ENCODE measurements at regions not wholly inside any gene's neighbourhood (a gene's known extent, or its start where the extent isn't known, plus 50 kb on each side); places are given as distances from the start of the nearest gene placed in this dataset.

DNA sequence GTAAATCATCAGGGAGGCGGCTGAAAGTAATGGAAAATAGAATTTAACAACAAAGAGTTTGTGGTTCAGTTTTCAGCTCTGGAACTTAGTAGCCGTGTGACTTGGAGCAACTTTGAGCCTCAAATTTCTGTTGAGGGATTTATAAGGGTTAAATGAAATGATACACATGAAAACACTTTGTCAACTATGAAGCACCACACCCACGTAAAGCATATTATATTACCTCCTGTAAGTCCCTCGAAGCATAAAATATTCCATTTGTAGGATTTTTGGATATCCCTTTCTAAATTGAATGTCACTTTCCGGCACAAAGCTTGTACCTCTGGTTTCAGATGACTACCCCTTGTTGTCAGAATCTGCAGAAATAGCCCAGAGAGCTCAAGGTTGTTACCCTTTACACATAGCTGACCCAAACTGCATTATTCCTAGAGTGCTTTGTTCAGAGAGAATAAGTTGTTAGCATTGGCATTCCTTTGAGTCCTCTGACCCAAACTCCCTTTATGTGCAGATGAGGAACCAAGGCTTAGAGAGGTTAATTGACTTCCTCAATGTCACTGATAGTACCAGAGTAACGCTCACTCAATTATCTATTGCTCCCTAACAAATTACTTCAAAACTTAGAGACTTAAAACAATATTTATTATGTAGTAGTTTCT, 187.9 kb upstream of the UMPS start:
- no peaks in the 10 kb centered on the region for H3K36me3 ChIP-seq (ENCODE audit: insufficient read depth, low read length)
- H3K27me3 ChIP-seq (ENCODE audit: control insufficient read depth in 1 of 2, insufficient read depth in 2 of 2, low read length in 2 of 2) = no peaks in the 10 kb centered on the region
- H3K9me3 ChIP-seq (ENCODE audit: low read length) = no peaks in the 10 kb centered on the region
- no peak overlapping the region for H3K27ac ChIP-seq (ENCODE audit: low read depth, low read length)
- H3K4me1 ChIP-seq (ENCODE audit: insufficient read depth, low read length) = no peaks in the 10 kb centered on the region
- no peak overlapping the region for H3K4me3 ChIP-seq (ENCODE audit: low read depth in 1 of 2, low read length in 2 of 2)
- no peak overlapping the region for H3K9ac ChIP-seq (ENCODE audit: low read length)

GRCh38 chr3:124545891-124546290, 184.4 kb upstream of the UMPS start:
- H3K9ac ChIP-seq (ENCODE audit: low read length) = no peak overlapping the region
- no peaks in the 10 kb centered on the region for H3K9me3 ChIP-seq (ENCODE audit: low read length)
- H3K27ac ChIP-seq (ENCODE audit: low read depth, low read length) = no peak overlapping the region
- H3K4me3 ChIP-seq (ENCODE audit: low read depth in 1 of 2, low read length in 2 of 2) = no peak overlapping the region
- no peaks in the 10 kb centered on the region for H3K4me1 ChIP-seq (ENCODE audit: insufficient read depth, low read length)
- no peaks in the 10 kb centered on the region for H3K36me3 ChIP-seq (ENCODE audit: insufficient read depth, low read length)
- no peaks in the 10 kb centered on the region for H3K27me3 ChIP-seq (ENCODE audit: control insufficient read depth in 1 of 2, insufficient read depth in 2 of 2, low read length in 2 of 2)

- Histone ChIP-seq H3K9me3 (ENCODE audit: low read length) (no peaks in the 10 kb centered on the region), H3K27me3 (ENCODE audit: control insufficient read depth in 1 of 2, insufficient read depth in 2 of 2, low read length in 2 of 2) (no peaks in the 10 kb centered on the region), H3K9ac (ENCODE audit: low read length) (no peak overlapping the region), H3K27ac (ENCODE audit: low read depth, low read length) (no peak overlapping the region), H3K4me3 (ENCODE audit: low read depth in 1 of 2, low read length in 2 of 2) (no peak overlapping the region), H3K4me1 (ENCODE audit: insufficient read depth, low read length) (no peaks in the 10 kb centered on the region), H3K36me3 (ENCODE audit: insufficient read depth, low read length) (no peaks in the 10 kb centered on the region)
These were observed 178.0 kb upstream of the UMPS start for GRCh38 chr3:124552224-124552623.

DNA sequence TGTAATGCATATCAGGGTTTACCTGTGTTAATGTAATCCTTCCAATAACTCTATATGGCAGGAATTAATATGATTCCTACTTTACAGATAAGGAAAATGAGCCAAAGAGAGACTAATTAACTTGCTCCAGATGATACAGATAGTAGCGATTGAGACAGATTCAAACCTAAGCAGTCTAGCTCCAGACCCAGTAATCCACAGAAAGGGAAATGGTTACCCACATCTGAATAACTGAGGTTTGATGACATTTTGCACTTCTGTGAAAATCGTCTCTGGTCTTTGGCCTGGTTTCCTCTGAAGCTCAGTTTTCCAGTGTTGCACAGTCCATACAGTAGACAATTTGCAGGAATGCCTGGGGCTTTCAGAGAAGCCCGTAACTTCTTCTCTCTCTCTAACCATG, 177.1 kb upstream of the UMPS start:
- no peaks in the 10 kb centered on the region for H3K9me3 ChIP-seq (ENCODE audit: low read length)
- no peak overlapping the region for H3K9ac ChIP-seq (ENCODE audit: low read length)
- no peaks in the 10 kb centered on the region for H3K36me3 ChIP-seq (ENCODE audit: insufficient read depth, low read length)
- H3K4me3 ChIP-seq (ENCODE audit: low read depth in 1 of 2, low read length in 2 of 2) = no peak overlapping the region
- no peak overlapping the region for H3K27ac ChIP-seq (ENCODE audit: low read depth, low read length)
- H3K27me3 ChIP-seq (ENCODE audit: control insufficient read depth in 1 of 2, insufficient read depth in 2 of 2, low read length in 2 of 2) = no peaks in the 10 kb centered on the region
- H3K4me1 ChIP-seq (ENCODE audit: insufficient read depth, low read length) = no peaks in the 10 kb centered on the region

- Histone ChIP-seq H3K27me3 (ENCODE audit: control insufficient read depth in 1 of 2, insufficient read depth in 2 of 2, low read length in 2 of 2) (no peaks in the 10 kb centered on the region), H3K9me3 (ENCODE audit: low read length) (no peaks in the 10 kb centered on the region), H3K36me3 (ENCODE audit: insufficient read depth, low read length) (no peaks in the 10 kb centered on the region), H3K27ac (ENCODE audit: low read depth, low read length) (no peak overlapping the region), H3K9ac (ENCODE audit: low read length) (no peak overlapping the region), H3K4me1 (ENCODE audit: insufficient read depth, low read length) (peaks cover 10% of the 10 kb centered on the region), H3K4me3 (ENCODE audit: low read depth in 1 of 2, low read length in 2 of 2) (no peak overlapping the region)
These were observed 173.6 kb upstream of the UMPS start for GRCh38 chr3:124556636-124557035.

GRCh38 chr3:124557433-124558232, 172.6 kb upstream of the UMPS start:
- Histone ChIP-seq H3K9ac (ENCODE audit: low read length) (no peak overlapping the region), H3K36me3 (ENCODE audit: insufficient read depth, low read length) (no peaks in the 10 kb centered on the region), H3K4me1 (ENCODE audit: insufficient read depth, low read length) (peaks cover 10% of the 10 kb centered on the region), H3K27me3 (ENCODE audit: control insufficient read depth in 1 of 2, insufficient read depth in 2 of 2, low read length in 2 of 2) (no peaks in the 10 kb centered on the region), H3K4me3 (ENCODE audit: low read depth in 1 of 2, low read length in 2 of 2) (no peak overlapping the region), H3K9me3 (ENCODE audit: low read length) (no peaks in the 10 kb centered on the region), H3K27ac (ENCODE audit: low read depth, low read length) (no peak overlapping the region)

DNA sequence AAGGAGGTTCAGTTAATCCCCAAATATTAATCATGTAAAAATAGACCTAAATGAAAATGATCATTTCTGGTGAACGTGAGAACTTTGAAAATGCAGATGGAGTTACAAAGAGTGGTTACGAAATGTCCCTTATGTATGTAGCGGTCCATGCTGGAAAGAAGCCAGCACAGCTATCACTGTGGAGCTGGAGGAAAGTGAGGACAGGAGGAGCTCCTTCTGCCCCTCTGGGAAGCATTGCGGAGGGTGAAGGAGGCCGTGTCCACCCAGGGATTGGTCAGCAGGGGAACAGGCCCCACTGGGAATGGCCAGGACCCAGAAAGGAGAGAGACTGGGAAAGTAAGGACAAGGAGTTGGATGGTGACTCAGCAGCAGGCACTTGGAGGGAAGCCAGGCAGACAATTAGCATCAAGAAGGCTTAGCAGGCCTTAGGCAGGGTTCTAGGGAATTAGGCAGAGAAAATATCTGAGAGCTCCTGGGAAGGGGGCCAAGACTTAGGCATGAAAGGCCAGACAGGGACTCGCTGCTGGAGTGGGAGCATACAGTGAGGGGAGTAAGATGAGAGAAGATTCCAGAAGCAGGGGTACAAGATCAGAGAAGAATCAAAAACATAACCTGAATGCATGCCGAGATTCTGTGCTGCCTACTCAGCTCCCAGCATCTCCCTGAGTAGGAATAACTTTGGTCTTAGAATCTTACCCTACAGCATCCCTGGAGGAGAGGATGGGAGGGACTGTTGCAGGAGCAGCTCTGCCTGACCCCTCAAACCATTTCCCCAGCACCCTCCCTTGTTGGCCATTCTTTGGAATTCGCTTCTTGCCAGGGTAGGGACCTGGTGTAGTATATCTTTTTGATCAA, 171.0 kb upstream of the UMPS start:
- no peaks in the 10 kb centered on the region for H3K9me3 ChIP-seq (ENCODE audit: low read length)
- no peaks in the 10 kb centered on the region for H3K36me3 ChIP-seq (ENCODE audit: insufficient read depth, low read length)
- H3K9ac ChIP-seq (ENCODE audit: low read length) = no peak overlapping the region

GRCh38 chr3:124559846-124560574, 170.2 kb upstream of the UMPS start:
- Histone ChIP-seq H3K9me3 (ENCODE audit: low read length) (no peaks in the 10 kb centered on the region), H3K27ac (ENCODE audit: low read depth, low read length) (no peak overlapping the region), H3K9ac (ENCODE audit: low read length) (no peak overlapping the region), H3K36me3 (ENCODE audit: insufficient read depth, low read length) (no peaks in the 10 kb centered on the region), H3K4me1 (ENCODE audit: insufficient read depth, low read length) (peaks cover 13% of the 10 kb centered on the region), H3K27me3 (ENCODE audit: control insufficient read depth in 1 of 2, insufficient read depth in 2 of 2, low read length in 2 of 2) (no peaks in the 10 kb centered on the region), H3K4me3 (ENCODE audit: low read depth in 1 of 2, low read length in 2 of 2) (no peak overlapping the region)

More for the DNA sequence above, 171.0 kb upstream of the UMPS start:
- Histone ChIP-seq H3K4me1 (ENCODE audit: insufficient read depth, low read length) (peaks cover 10% of the 10 kb centered on the region), H3K27me3 (ENCODE audit: control insufficient read depth in 1 of 2, insufficient read depth in 2 of 2, low read length in 2 of 2) (no peaks in the 10 kb centered on the region), H3K4me3 (ENCODE audit: low read depth in 1 of 2, low read length in 2 of 2) (no peak overlapping the region), H3K27ac (ENCODE audit: low read depth, low read length) (no peak overlapping the region)

GRCh38 chr3:124560666-124561215, 169.5 kb upstream of the UMPS start:
- Histone ChIP-seq H3K9ac (ENCODE audit: low read length) (no peak overlapping the region), H3K4me1 (ENCODE audit: insufficient read depth, low read length) (peaks cover 19% of the 10 kb centered on the region), H3K27me3 (ENCODE audit: control insufficient read depth in 1 of 2, insufficient read depth in 2 of 2, low read length in 2 of 2) (no peaks in the 10 kb centered on the region), H3K36me3 (ENCODE audit: insufficient read depth, low read length) (no peaks in the 10 kb centered on the region), H3K9me3 (ENCODE audit: low read length) (no peaks in the 10 kb centered on the region), H3K4me3 (ENCODE audit: low read depth in 1 of 2, low read length in 2 of 2) (no peak overlapping the region), H3K27ac (ENCODE audit: low read depth, low read length) (no peak overlapping the region)

- H3K36me3 ChIP-seq (ENCODE audit: insufficient read depth, low read length) = no peaks in the 10 kb centered on the region
- H3K9me3 ChIP-seq (ENCODE audit: low read length) = no peaks in the 10 kb centered on the region
- no peak overlapping the region for H3K27ac ChIP-seq (ENCODE audit: low read depth, low read length)
- H3K4me1 ChIP-seq (ENCODE audit: insufficient read depth, low read length) = peaks cover 19% of the 10 kb centered on the region
- no peak overlapping the region for H3K9ac ChIP-seq (ENCODE audit: low read length)
- no peaks in the 10 kb centered on the region for H3K27me3 ChIP-seq (ENCODE audit: control insufficient read depth in 1 of 2, insufficient read depth in 2 of 2, low read length in 2 of 2)
- no peak overlapping the region for H3K4me3 ChIP-seq (ENCODE audit: low read depth in 1 of 2, low read length in 2 of 2)
These were observed 167.5 kb upstream of the UMPS start for GRCh38 chr3:124562769-124563168.

DNA sequence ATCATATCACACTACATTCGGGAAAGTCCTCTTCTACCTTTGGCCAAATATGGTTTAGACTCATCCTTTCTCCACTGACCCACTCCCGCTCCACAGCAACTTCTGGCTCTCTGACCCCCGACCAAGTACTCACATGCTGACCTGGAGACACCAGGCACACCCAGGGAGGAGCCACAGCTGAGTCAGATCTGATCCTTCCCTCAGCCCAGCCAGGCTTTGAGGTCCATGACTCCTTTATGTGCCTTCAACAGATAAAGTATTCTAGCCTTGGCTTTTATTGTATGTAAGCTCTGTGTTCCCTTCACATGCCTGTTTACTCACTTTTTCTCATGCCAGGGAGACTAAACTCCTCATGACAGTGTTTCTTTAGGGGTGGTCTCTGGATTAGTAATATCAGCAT, 166.9 kb upstream of the UMPS start:
- Histone ChIP-seq H3K36me3 (ENCODE audit: insufficient read depth, low read length) (no peaks in the 10 kb centered on the region), H3K4me1 (ENCODE audit: insufficient read depth, low read length) (peaks cover 19% of the 10 kb centered on the region), H3K9me3 (ENCODE audit: low read length) (no peaks in the 10 kb centered on the region), H3K9ac (ENCODE audit: low read length) (no peak overlapping the region), H3K27me3 (ENCODE audit: control insufficient read depth in 1 of 2, insufficient read depth in 2 of 2, low read length in 2 of 2) (no peaks in the 10 kb centered on the region), H3K4me3 (ENCODE audit: low read depth in 1 of 2, low read length in 2 of 2) (no peak overlapping the region), H3K27ac (ENCODE audit: low read depth, low read length) (no peak overlapping the region)

Data from muscle layer of colon (tissue), 2 donors.